GM23338 (cell line): ENCODE measurements at regions not wholly inside any gene's neighbourhood (a gene's known extent, or its start where the extent isn't known, plus 50 kb on each side); places are given as distances from the start of the nearest gene placed in this dataset.

Experiments used
- ATAC-seq: fragments of 200-7000 bp; cut with Tn5 transposase; 3 replicates; pipeline ENCODE4 v1.9.1; 2020
- DNase-seq: peaks from one replicate; pipeline ENCODE4 v3.0.0-alpha.2; 2015; ENCODE audit warnings: low spot score
- H2AFZ ChIP-seq: fragments of 200-600 bp; sonication (generic); 2 replicates; pipeline ENCODE4 v1.8.0; 2016; ENCODE audit warnings: antibody characterized with exemption, mild to moderate bottlenecking, moderate library complexity
- H3F3A ChIP-seq: fragments of 200-600 bp; sonication (generic); replicated peaks from 2 replicates; pipeline ENCODE4 v1.8.0; 2017; ENCODE audit warnings: antibody characterized with exemption, mixed run types, low read depth
- H3K27ac ChIP-seq: fragments of 200-600 bp; sonication (generic); 2 replicates; pipeline ENCODE4 v1.6.1; 2016; ENCODE audit warnings: low read depth
- H3K27me3 ChIP-seq: fragments of 200-600 bp; sonication (generic); 2 replicates; pipeline ENCODE4 v1.8.0; 2016; ENCODE audit warnings: mild to moderate bottlenecking, mixed run types, moderate library complexity; ENCODE audit not compliant: insufficient read depth
- H3K36me3 ChIP-seq: fragments of 200-600 bp; sonication (generic); 2 replicates; pipeline ENCODE4 v1.8.0; 2016; ENCODE audit warnings: mild to moderate bottlenecking; ENCODE audit not compliant: insufficient read depth
- H3K4me1 ChIP-seq: fragments of 200-600 bp; sonication (generic); 2 replicates; pipeline ENCODE4 v1.8.0; 2016; ENCODE audit warnings: mild to moderate bottlenecking, moderate library complexity; ENCODE audit not compliant: insufficient read depth
- H3K4me2 ChIP-seq: fragments of 200-600 bp; sonication (generic); 2 replicates; pipeline ENCODE4 v1.7.1; 2017; ENCODE audit warnings: mixed run types
- H3K4me3 ChIP-seq: fragments of 200-600 bp; sonication (generic); 2 replicates; pipeline ENCODE4 v1.6.1; 2016; ENCODE audit warnings: mixed run types
- H3K79me2 ChIP-seq: fragments of 200-600 bp; sonication (generic); replicated peaks from 2 replicates; pipeline ENCODE4 v1.8.0; 2017; ENCODE audit warnings: mild to moderate bottlenecking; ENCODE audit not compliant: insufficient read depth
- H3K9me2 ChIP-seq: fragments of 200-600 bp; sonication (generic); 2 replicates; pipeline ENCODE4 v1.8.0; 2017; ENCODE audit not compliant: insufficient read depth
- H4K20me1 ChIP-seq: fragments of 200-600 bp; sonication (generic); replicated peaks from 2 replicates; pipeline ENCODE4 v1.8.0; 2017; ENCODE audit warnings: mild to moderate bottlenecking; ENCODE audit not compliant: insufficient read depth
- H3K27ac Mint-ChIP-seq: 2 replicates; pipeline ENCODE4 v1.8.0; 2020; ENCODE audit warnings: inconsistent platforms, mild to moderate bottlenecking, moderate library complexity, mixed read lengths
- H3K27me3 Mint-ChIP-seq: 3 replicates; pipeline ENCODE4 v1.8.0; 2022; ENCODE audit warnings: low read depth, mild to moderate bottlenecking, moderate library complexity, mixed read lengths, inconsistent platforms; ENCODE audit not compliant: insufficient read depth, poor library complexity
- H3K36me3 Mint-ChIP-seq: 3 replicates; pipeline ENCODE4 v1.8.0; 2021; ENCODE audit warnings: low read depth, mild to moderate bottlenecking, inconsistent platforms, moderate library complexity, mixed read lengths
- H3K4me1 Mint-ChIP-seq: 3 replicates; pipeline ENCODE4 v1.8.0; 2020; ENCODE audit warnings: mild to moderate bottlenecking, inconsistent platforms, mixed read lengths
- H3K4me3 Mint-ChIP-seq: 3 replicates; pipeline ENCODE4 v1.8.0; 2021; ENCODE audit warnings: moderate library complexity, mild to moderate bottlenecking, inconsistent platforms, mixed read lengths
- H3K9me3 Mint-ChIP-seq: 3 replicates; pipeline ENCODE4 v1.8.0; 2020; ENCODE audit warnings: moderate library complexity, mild to moderate bottlenecking, inconsistent platforms, mixed read lengths
- ETS1 ChIP-seq: IDR thresholded peaks from 2 replicates; pipeline ENCODE4 v1.6.1; 2016; ENCODE audit warnings: antibody characterized with exemption
- EZH2 ChIP-seq: fragments of 200-600 bp; sonication (generic); IDR thresholded peaks from one replicate; pipeline ENCODE4 v1.8.0; 2017; ENCODE audit warnings: antibody characterized with exemption, mild to moderate bottlenecking, low read depth; ENCODE audit not compliant: unreplicated experiment
- EZH2phosphoT487 ChIP-seq: fragments of 200-600 bp; sonication (generic); IDR thresholded peaks from one replicate; pipeline ENCODE4 v1.8.1; 2018; ENCODE audit warnings: antibody characterized with exemption; ENCODE audit not compliant: unreplicated experiment
- JUNB ChIP-seq: IDR thresholded peaks from one replicate; pipeline ENCODE4 v1.6.1; 2016; ENCODE audit warnings: antibody characterized with exemption; ENCODE audit not compliant: unreplicated experiment
- NANOG ChIP-seq: IDR thresholded peaks from 2 replicates; pipeline ENCODE4 v1.6.1; 2016; ENCODE audit warnings: antibody characterized with exemption, borderline replicate concordance
- POLR2AphosphoS5 ChIP-seq: IDR thresholded peaks from 2 replicates; pipeline ENCODE4 v1.6.1; 2016; ENCODE audit warnings: antibody characterized with exemption, low read depth
- REST ChIP-seq: IDR thresholded peaks from one replicate; pipeline ENCODE4 v1.6.1; 2018; ENCODE audit warnings: antibody characterized with exemption; ENCODE audit not compliant: unreplicated experiment
- STAT1 ChIP-seq: IDR thresholded peaks from one replicate; pipeline ENCODE4 v1.6.1; 2016; ENCODE audit warnings: antibody characterized with exemption; ENCODE audit not compliant: unreplicated experiment
- ZNF114 ChIP-seq: fragments of 250-450 bp; sonication (Bioruptor Pico); IDR thresholded peaks from 2 replicates; pipeline ENCODE4 v1.5.0; 2020; ENCODE audit warnings: mild to moderate bottlenecking, moderate library complexity
- ZNF331 ChIP-seq: fragments of 250-450 bp; sonication (Bioruptor Pico); IDR thresholded peaks from 2 replicates; pipeline ENCODE4 v1.5.0; 2020; ENCODE audit warnings: low read depth, mild to moderate bottlenecking, moderate library complexity
- TF ChIP-seq, protein P1 (sequence below): fragments of 250-450 bp; sonication (Bioruptor Pico); IDR thresholded peaks from 2 replicates; pipeline ENCODE4 v1.5.0; 2020; ENCODE audit warnings: mild to moderate bottlenecking, moderate library complexity
- TF ChIP-seq, protein P2 (sequence below), 2 experiments: fragments of 200-600 bp in 1 of 2; sonication (generic) in 1 of 2; conservative IDR thresholded peaks; 2 replicates each; pipeline versions ENCODE4 v1.5.1 to v1.6.1; 2016 to 2017; ENCODE audit warnings: antibody characterized with exemption in 2 of 2, low read depth in 2 of 2, mild to moderate bottlenecking in 2 of 2, moderate library complexity in 1 of 2

DNA sequence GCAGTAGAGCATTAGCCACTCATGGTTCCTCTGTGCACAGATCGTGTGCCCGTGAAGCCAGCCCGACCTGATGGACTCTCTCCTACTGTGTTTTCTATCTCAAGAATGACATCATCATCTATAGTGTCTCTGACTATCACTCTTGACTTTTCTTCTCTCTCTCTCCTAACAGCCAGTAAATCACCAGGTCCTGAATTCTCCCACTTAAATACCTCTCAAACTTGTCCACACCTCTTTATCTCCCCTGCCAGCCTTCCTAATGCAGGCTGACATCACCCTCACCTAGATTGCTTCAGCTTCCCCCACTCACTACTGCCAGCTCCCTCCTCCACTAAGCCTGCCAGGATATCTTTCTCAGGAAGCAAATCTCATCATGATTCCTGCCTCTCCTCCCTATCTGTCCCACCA, 90.6 kb upstream of the MIER3 start (continued):
- no peak for TF ChIP-seq ETS1

DNA sequence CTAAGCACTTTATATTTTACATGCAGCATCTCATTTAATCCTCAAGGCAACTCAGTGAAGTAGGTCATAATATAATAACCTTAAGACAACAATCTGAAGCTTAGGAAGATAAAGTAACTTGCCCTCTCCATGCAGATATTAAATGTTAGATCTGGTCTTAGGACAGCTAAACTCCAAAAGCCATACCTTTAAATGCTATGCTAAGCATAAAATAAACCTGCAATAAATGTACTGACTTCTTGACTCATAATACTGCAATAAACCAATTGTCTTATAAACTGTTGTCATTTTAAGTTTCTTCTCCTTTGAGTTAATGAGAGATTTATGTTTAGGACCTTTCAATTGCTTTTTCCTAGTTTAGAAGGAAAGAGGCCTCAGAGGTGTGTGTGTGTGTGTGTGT, 102.2 kb upstream of the MIER3 start:
- Histone ChIP-seq H3K27me3 (no peaks in the 10 kb centered on the region), H3K79me2 (no peaks in the 10 kb centered on the region), H2AFZ (no peak overlapping the region), H3F3A (no peaks in the 10 kb centered on the region), H3K36me3 (no peaks in the 10 kb centered on the region), H3K27ac (no peak overlapping the region), H3K9me2 (peaks cover 7% of the 10 kb centered on the region; the same call in 1 of the 2 replicates), H4K20me1 (no peaks in the 10 kb centered on the region), H3K4me3 (no peak overlapping the region), H3K4me2 (no peak overlapping the region), H3K4me1 (no peaks in the 10 kb centered on the region)
- Mint-ChIP-seq H3K27me3 (no peaks in the 10 kb centered on the region), H3K36me3 (no peaks in the 10 kb centered on the region), H3K9me3 (no peaks in the 10 kb centered on the region), H3K4me3 (no peak overlapping the region), H3K4me1 (no peaks in the 10 kb centered on the region), H3K27ac (no peak overlapping the region)
- ATAC-seq: no peak
- no peak for DNase-seq
- TF ChIP-seq NANOG (no peak), STAT1 (no peak), ETS1 (no peak), EZH2phosphoT487 (no peak), ZNF331 (CRISPR knock-in tag) (no peak), POLR2AphosphoS5 (no peak), EZH2 (no peak), JUNB (no peak), ZNF114 (CRISPR knock-in tag) (no peak), REST (no peak)
- TF ChIP-seq, protein P1, sequence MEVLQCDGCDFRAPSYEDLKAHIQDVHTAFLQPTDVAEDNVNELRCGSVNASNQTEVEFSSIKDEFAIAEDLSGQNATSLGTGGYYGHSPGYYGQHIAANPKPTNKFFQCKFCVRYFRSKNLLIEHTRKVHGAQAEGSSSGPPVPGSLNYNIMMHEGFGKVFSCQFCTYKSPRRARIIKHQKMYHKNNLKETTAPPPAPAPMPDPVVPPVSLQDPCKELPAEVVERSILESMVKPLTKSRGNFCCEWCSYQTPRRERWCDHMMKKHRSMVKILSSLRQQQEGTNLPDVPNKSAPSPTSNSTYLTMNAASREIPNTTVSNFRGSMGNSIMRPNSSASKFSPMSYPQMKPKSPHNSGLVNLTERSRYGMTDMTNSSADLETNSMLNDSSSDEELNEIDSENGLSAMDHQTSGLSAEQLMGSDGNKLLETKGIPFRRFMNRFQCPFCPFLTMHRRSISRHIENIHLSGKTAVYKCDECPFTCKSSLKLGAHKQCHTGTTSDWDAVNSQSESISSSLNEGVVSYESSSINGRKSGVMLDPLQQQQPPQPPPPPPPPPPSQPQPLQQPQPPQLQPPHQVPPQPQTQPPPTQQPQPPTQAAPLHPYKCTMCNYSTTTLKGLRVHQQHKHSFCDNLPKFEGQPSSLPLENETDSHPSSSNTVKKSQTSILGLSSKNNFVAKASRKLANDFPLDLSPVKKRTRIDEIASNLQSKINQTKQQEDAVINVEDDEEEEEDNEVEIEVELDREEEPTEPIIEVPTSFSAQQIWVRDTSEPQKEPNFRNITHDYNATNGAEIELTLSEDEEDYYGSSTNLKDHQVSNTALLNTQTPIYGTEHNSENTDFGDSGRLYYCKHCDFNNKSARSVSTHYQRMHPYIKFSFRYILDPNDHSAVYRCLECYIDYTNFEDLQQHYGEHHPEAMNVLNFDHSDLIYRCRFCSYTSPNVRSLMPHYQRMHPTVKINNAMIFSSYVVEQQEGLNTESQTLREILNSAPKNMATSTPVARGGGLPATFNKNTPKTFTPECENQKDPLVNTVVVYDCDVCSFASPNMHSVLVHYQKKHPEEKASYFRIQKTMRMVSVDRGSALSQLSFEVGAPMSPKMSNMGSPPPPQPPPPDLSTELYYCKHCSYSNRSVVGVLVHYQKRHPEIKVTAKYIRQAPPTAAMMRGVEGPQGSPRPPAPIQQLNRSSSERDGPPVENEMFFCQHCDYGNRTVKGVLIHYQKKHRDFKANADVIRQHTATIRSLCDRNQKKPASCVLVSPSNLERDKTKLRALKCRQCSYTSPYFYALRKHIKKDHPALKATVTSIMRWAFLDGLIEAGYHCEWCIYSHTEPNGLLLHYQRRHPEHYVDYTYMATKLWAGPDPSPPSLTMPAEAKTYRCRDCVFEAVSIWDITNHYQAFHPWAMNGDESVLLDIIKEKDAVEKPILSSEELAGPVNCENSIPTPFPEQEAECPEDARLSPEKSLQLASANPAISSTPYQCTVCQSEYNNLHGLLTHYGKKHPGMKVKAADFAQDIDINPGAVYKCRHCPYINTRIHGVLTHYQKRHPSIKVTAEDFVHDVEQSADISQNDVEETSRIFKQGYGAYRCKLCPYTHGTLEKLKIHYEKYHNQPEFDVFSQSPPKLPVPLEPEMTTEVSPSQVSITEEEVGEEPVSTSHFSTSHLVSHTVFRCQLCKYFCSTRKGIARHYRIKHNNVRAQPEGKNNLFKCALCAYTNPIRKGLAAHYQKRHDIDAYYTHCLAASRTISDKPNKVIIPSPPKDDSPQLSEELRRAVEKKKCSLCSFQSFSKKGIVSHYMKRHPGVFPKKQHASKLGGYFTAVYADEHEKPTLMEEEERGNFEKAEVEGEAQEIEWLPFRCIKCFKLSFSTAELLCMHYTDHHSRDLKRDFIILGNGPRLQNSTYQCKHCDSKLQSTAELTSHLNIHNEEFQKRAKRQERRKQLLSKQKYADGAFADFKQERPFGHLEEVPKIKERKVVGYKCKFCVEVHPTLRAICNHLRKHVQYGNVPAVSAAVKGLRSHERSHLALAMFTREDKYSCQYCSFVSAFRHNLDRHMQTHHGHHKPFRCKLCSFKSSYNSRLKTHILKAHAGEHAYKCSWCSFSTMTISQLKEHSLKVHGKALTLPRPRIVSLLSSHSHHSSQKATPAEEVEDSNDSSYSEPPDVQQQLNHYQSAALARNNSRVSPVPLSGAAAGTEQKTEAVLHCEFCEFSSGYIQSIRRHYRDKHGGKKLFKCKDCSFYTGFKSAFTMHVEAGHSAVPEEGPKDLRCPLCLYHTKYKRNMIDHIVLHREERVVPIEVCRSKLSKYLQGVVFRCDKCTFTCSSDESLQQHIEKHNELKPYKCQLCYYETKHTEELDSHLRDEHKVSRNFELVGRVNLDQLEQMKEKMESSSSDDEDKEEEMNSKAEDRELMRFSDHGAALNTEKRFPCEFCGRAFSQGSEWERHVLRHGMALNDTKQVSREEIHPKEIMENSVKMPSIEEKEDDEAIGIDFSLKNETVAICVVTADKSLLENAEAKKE (CRISPR knock-in tag): no peak
- TF ChIP-seq, protein P2, sequence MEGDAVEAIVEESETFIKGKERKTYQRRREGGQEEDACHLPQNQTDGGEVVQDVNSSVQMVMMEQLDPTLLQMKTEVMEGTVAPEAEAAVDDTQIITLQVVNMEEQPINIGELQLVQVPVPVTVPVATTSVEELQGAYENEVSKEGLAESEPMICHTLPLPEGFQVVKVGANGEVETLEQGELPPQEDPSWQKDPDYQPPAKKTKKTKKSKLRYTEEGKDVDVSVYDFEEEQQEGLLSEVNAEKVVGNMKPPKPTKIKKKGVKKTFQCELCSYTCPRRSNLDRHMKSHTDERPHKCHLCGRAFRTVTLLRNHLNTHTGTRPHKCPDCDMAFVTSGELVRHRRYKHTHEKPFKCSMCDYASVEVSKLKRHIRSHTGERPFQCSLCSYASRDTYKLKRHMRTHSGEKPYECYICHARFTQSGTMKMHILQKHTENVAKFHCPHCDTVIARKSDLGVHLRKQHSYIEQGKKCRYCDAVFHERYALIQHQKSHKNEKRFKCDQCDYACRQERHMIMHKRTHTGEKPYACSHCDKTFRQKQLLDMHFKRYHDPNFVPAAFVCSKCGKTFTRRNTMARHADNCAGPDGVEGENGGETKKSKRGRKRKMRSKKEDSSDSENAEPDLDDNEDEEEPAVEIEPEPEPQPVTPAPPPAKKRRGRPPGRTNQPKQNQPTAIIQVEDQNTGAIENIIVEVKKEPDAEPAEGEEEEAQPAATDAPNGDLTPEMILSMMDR (conservative IDR thresholded peaks at IDR 0.05; ENCODE audit: low read depth in 2 of 2): no peak
